ENCODE measurements at regions not wholly inside any gene's neighbourhood (a gene's known extent, or its start where the extent isn't known, plus 50 kb on each side); places are given as distances from the start of the nearest gene placed in this dataset.

GRCh38 chr3:74713977-74714376 is 99.5 kb upstream of the CNTN3 start:
- no peaks in the 10 kb centered on the region for H3K4me1 ChIP-seq (ENCODE audit: insufficient read depth, low read length)
- no peak overlapping the region for H3T11ph ChIP-seq (ENCODE audit: low read length)
- no peak overlapping the region for H2BK5ac ChIP-seq (ENCODE audit: insufficient read length, low read length)
- no peaks in the 10 kb centered on the region for H3K79me2 ChIP-seq (ENCODE audit: insufficient read depth, low read length)
- no peak overlapping the region for H2AK5ac ChIP-seq (ENCODE audit: insufficient read length, low read length)
- H3K9me3 ChIP-seq (ENCODE audit: control insufficient read depth, low read depth, low read length), result no peaks in the 10 kb centered on the region
- H2BK15ac ChIP-seq (ENCODE audit: low read depth, low read length), result no peak overlapping the region
- no CpG with 5 or more reads among the region's 4 CpGs for WGBS (ENCODE audit: extremely low coverage, insufficient read length, low lambda C conversion rate)
- no peak overlapping the region for H2BK12ac ChIP-seq (ENCODE audit: insufficient read length, low read depth, low read length)
- H3K23me2 ChIP-seq (ENCODE audit: insufficient read length, low read depth, low read length, poor library complexity, severe bottlenecking), result no peaks in the 10 kb centered on the region
- no peaks in the 10 kb centered on the region for H4K20me1 ChIP-seq (ENCODE audit: control insufficient read depth, insufficient read depth, insufficient read length)
- H4K91ac ChIP-seq (ENCODE audit: insufficient read length, low read depth, low read length), result no peak overlapping the region
- no peak overlapping the region for H3K4ac ChIP-seq (ENCODE audit: low read depth, low read length)
- TF ChIP-seq, protein P1, sequence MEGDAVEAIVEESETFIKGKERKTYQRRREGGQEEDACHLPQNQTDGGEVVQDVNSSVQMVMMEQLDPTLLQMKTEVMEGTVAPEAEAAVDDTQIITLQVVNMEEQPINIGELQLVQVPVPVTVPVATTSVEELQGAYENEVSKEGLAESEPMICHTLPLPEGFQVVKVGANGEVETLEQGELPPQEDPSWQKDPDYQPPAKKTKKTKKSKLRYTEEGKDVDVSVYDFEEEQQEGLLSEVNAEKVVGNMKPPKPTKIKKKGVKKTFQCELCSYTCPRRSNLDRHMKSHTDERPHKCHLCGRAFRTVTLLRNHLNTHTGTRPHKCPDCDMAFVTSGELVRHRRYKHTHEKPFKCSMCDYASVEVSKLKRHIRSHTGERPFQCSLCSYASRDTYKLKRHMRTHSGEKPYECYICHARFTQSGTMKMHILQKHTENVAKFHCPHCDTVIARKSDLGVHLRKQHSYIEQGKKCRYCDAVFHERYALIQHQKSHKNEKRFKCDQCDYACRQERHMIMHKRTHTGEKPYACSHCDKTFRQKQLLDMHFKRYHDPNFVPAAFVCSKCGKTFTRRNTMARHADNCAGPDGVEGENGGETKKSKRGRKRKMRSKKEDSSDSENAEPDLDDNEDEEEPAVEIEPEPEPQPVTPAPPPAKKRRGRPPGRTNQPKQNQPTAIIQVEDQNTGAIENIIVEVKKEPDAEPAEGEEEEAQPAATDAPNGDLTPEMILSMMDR (conservative IDR thresholded peaks at IDR 0.05), result no peak
- no peak for DNase-seq
- no peak overlapping the region for H3K14ac ChIP-seq (ENCODE audit: insufficient read depth, low read length)
- H3K18ac ChIP-seq (ENCODE audit: insufficient read length, low read depth, low read length), result no peak overlapping the region
- no peak overlapping the region for H3K27ac ChIP-seq (ENCODE audit: insufficient read length, low read depth, low read length)
- Mint-ChIP-seq H3K27ac (no peak overlapping the region), H3K9me3 (peaks cover 0 to 2% of the 10 kb centered on the region in 2 experiments; a peak in 1 of 5 replicates), H3K4me3 (no peak overlapping the region), H3K36me3 (ENCODE audit: insufficient read depth in 1 of 3, low read depth in 3 of 3) (peaks cover 0 to 5% (median 2%) of the 10 kb centered on the region in 3 experiments; a peak in 3 of 7 replicates), H3K4me1 (no peaks in the 10 kb centered on the region), H3K27me3 (ENCODE audit: low read depth) (peaks cover 2% of the 10 kb centered on the region; the same call in 1 of the 2 replicates)
- no peak overlapping the region for H3K4me2 ChIP-seq (ENCODE audit: insufficient read depth, insufficient read length, low read length)
- H3K27me3 ChIP-seq (ENCODE audit: insufficient read depth, low read length), result no peaks in the 10 kb centered on the region
- no peak overlapping the region for H2BK20ac ChIP-seq (ENCODE audit: low read depth, low read length, poor library complexity, severe bottlenecking)
- H2BK120ac ChIP-seq (ENCODE audit: low read depth, low read length, poor library complexity, severe bottlenecking), result no peak overlapping the region
- no peak overlapping the region for H3K23ac ChIP-seq (ENCODE audit: insufficient read length, low read depth, low read length)
- H3K56ac ChIP-seq (ENCODE audit: insufficient read length, low read depth, low read length), result no peak overlapping the region
- H4K8ac ChIP-seq (replicated peaks; ENCODE audit: insufficient read length, low read depth, low read length), result no peak overlapping the region
- no peaks in the 10 kb centered on the region for H3K79me1 ChIP-seq (ENCODE audit: insufficient read depth, low read depth, low read length, poor library complexity, severe bottlenecking)
- H3K9ac ChIP-seq (ENCODE audit: extremely low read depth, insufficient read length, low read length), result no peak overlapping the region
- no peak overlapping the region for H2AFZ ChIP-seq (ENCODE audit: low read length)
- no peak overlapping the region for H4K5ac ChIP-seq (ENCODE audit: insufficient read length, low read depth, low read length)

All from H9 (cell line).